ENCODE measurements at regions not wholly inside any gene's neighbourhood (a gene's known extent, or its start where the extent isn't known, plus 50 kb on each side); places are given as distances from the start of the nearest gene placed in this dataset.

DNA sequence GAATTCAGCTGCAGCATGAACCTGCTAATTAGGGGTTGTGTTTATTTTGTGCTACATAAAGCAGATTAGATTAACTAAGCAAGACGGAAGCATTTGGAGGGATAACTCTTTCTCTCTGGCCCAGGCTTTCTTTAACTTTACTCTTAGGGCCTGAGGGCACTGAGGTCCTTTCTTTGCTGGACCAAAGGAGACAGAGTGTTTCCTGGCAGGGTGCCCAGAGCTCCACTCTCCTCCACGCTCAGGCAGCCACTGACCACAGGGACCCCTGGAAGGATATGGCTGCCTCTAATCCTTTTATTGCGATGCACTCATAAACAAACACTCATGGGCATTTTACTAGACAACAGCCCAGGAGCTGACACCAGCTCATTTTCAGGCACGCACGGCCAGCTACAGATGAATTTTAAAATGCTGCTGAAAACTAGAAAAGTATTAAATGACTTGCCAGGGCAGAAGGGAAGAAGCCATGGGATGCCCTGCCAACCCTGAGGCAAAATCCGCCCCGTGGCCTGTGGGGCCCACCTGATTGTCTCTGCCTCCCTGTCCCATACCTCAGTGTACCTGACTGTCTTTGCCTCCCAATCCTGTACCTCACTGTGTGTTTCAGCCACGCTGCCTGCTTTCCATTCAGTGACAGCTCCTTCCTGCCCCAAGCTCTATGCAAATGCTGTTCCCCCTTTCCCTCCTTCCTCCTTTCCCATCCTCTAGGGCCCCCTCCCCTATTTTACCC, 192.6 kb upstream of the NAV2 start:
- H3K4me3 Mint-ChIP-seq (ENCODE audit: unreplicated experiment), result no peak overlapping the region
- no peak overlapping the region for H3K27ac Mint-ChIP-seq (ENCODE audit: unreplicated experiment)
- DNase-seq (ENCODE audit: low spot score), result no peak
- H3K27me3 Mint-ChIP-seq (ENCODE audit: unreplicated experiment), result peaks cover 2% of the 10 kb centered on the region
- no peaks in the 10 kb centered on the region for H3K36me3 Mint-ChIP-seq (ENCODE audit: low read depth, unreplicated experiment)
- no peaks in the 10 kb centered on the region for H3K4me1 Mint-ChIP-seq (ENCODE audit: unreplicated experiment)
- TF ChIP-seq, protein P1, sequence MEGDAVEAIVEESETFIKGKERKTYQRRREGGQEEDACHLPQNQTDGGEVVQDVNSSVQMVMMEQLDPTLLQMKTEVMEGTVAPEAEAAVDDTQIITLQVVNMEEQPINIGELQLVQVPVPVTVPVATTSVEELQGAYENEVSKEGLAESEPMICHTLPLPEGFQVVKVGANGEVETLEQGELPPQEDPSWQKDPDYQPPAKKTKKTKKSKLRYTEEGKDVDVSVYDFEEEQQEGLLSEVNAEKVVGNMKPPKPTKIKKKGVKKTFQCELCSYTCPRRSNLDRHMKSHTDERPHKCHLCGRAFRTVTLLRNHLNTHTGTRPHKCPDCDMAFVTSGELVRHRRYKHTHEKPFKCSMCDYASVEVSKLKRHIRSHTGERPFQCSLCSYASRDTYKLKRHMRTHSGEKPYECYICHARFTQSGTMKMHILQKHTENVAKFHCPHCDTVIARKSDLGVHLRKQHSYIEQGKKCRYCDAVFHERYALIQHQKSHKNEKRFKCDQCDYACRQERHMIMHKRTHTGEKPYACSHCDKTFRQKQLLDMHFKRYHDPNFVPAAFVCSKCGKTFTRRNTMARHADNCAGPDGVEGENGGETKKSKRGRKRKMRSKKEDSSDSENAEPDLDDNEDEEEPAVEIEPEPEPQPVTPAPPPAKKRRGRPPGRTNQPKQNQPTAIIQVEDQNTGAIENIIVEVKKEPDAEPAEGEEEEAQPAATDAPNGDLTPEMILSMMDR (IDR thresholded peaks at IDR 0.05; ENCODE audit: unreplicated experiment), result no peak
- H3K9me3 Mint-ChIP-seq (ENCODE audit: unreplicated experiment), result no peaks in the 10 kb centered on the region

DNA sequence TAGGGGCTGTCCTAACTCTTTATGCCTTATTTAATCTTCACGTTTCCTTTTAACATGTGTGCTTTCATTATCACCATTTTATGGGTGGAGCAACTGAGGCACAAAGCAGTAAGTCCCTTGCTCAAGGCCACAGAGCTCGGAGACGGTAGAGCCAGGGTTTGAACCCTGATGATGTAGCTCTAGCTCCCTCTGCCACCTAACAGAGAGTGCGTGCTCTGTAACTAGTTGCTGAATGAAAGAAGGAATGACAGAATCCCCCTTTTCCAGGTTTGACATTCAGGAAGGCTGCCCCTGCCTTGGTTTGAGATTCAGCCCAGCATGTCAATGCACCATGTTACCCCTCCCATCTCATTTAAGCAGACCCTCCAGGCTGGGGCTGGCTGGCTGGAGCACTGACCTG, 193.3 kb upstream of the NAV2 start:
- Mint-ChIP-seq H3K4me1 (ENCODE audit: unreplicated experiment) (no peaks in the 10 kb centered on the region), H3K4me3 (ENCODE audit: unreplicated experiment) (no peak overlapping the region), H3K9me3 (ENCODE audit: unreplicated experiment) (no peaks in the 10 kb centered on the region), H3K27me3 (ENCODE audit: unreplicated experiment) (peaks cover 2% of the 10 kb centered on the region), H3K27ac (ENCODE audit: unreplicated experiment) (no peak overlapping the region), H3K36me3 (ENCODE audit: low read depth, unreplicated experiment) (no peaks in the 10 kb centered on the region)
- no peak for DNase-seq (ENCODE audit: low spot score)
- TF ChIP-seq, protein P1 (IDR thresholded peaks at IDR 0.05; ENCODE audit: unreplicated experiment), result no peak

DNA sequence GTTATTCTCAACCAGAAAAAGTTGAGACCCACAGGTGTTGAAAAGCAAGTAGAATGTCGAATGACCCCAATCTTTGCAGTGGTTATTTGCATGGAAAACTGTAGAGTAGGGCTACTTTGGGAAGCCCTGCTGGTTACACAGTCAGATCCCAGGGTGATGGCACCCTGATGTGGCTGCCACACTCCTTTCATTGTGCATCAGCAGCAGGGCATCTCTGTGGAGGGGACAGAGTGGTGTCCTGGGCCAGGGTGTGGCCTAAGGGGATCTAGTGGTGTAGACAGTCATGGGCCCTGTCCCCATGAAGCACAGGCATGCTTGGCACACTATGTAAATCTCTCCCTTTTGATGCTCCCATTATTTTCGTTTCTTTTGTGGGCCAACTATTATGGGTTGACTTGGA, 199.4 kb upstream of the NAV2 start:
- peaks cover 8% of the 10 kb centered on the region for H3K4me1 Mint-ChIP-seq (ENCODE audit: unreplicated experiment)
- TF ChIP-seq, protein P1 (IDR thresholded peaks at IDR 0.05; ENCODE audit: unreplicated experiment), result no peak
- no peaks in the 10 kb centered on the region for H3K27me3 Mint-ChIP-seq (ENCODE audit: unreplicated experiment)

DNA sequence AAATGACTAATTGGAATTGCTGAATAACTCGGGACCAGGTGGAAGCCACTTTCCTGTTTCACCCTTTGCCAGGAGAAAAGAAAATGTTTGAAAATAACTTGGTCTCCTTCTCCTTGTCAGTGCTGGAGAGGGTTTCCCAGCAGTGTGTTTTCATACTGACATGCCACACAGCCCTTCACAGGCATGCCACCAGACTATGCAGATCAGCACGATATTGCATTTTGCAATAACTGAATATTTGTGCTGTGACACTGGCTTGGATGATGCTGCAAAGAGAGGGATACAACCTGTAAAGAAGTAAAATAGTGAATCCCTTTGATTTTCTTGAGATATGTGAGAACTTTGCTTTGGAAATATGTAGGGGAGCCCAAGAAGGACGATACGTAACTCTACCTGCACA, 200.0 kb upstream of the NAV2 start:
- peaks cover 8% of the 10 kb centered on the region for H3K4me1 Mint-ChIP-seq (ENCODE audit: unreplicated experiment)

More for the DNA sequence above, 199.4 kb upstream of the NAV2 start:
- Mint-ChIP-seq H3K4me3 (ENCODE audit: unreplicated experiment) (no peak overlapping the region), H3K27ac (ENCODE audit: unreplicated experiment) (no peak overlapping the region), H3K36me3 (ENCODE audit: low read depth, unreplicated experiment) (no peaks in the 10 kb centered on the region), H3K9me3 (ENCODE audit: unreplicated experiment) (no peaks in the 10 kb centered on the region)
- DNase-seq (ENCODE audit: low spot score), result no peak

More for the DNA sequence above, 200.0 kb upstream of the NAV2 start:
- no peaks in the 10 kb centered on the region for H3K36me3 Mint-ChIP-seq (ENCODE audit: low read depth, unreplicated experiment)
- no peak overlapping the region for H3K4me3 Mint-ChIP-seq (ENCODE audit: unreplicated experiment)
- no peaks in the 10 kb centered on the region for H3K9me3 Mint-ChIP-seq (ENCODE audit: unreplicated experiment)
- TF ChIP-seq, protein P1 (IDR thresholded peaks at IDR 0.05; ENCODE audit: unreplicated experiment), result no peak
- no peak overlapping the region for H3K27ac Mint-ChIP-seq (ENCODE audit: unreplicated experiment)
- DNase-seq (ENCODE audit: low spot score), result no peak
- no peaks in the 10 kb centered on the region for H3K27me3 Mint-ChIP-seq (ENCODE audit: unreplicated experiment)
